C4-2B (cell line): ENCODE measurements at regions not wholly inside any gene's neighbourhood (a gene's known extent, or its start where the extent isn't known, plus 50 kb on each side); places are given as distances from the start of the nearest gene placed in this dataset.
"Not testable (repeated sequence)": the region's sequence is repeated elsewhere in the genome, so short reads cannot be mapped to it uniquely, and the experiment has no call there.

Source experiments
- H3K27ac ChIP-seq: fragments of 450-650 bp; 2 replicates; pipeline ENCODE4 v1.5.1; 2017
- CTCF ChIP-seq: fragments of 450-650 bp; conservative IDR thresholded peaks from 2 replicates; pipeline ENCODE4 v1.5.1; 2017; ENCODE audit warnings: mild to moderate bottlenecking
- ZFX ChIP-seq: fragments of 450-650 bp; IDR thresholded peaks from 2 replicates; pipeline ENCODE4 v1.6.1; 2017

- TF ChIP-seq CTCF = no peak
- no peak for TF ChIP-seq ZFX
- no peak overlapping the region for H3K27ac ChIP-seq
These were observed 1389.3 kb downstream of the GATA3 start for GRCh38 chr10:9443758-9444157.

GRCh38 chr10:9449530-9449929, 1395.0 kb downstream of the GATA3 start:
- no peak overlapping the region for H3K27ac ChIP-seq
- TF ChIP-seq ZFX = no peak
- no peak for TF ChIP-seq CTCF

- TF ChIP-seq ZFX = no peak
- no peak for TF ChIP-seq CTCF
- H3K27ac ChIP-seq = no peak overlapping the region
These were observed 1396.3 kb downstream of the GATA3 start for GRCh38 chr10:9450801-9451200.

GRCh38 chr10:9451211-9451773, 1396.8 kb downstream of the GATA3 start:
- no peak for TF ChIP-seq ZFX
- TF ChIP-seq CTCF = no peak
- H3K27ac ChIP-seq = no peak overlapping the region

GRCh38 chr10:9452056-9452455, 1397.6 kb downstream of the GATA3 start:
- H3K27ac ChIP-seq = no peak overlapping the region
- no peak for TF ChIP-seq ZFX
- TF ChIP-seq CTCF = no peak

GRCh38 chr10:9453871-9454270, 1399.4 kb downstream of the GATA3 start:
- H3K27ac ChIP-seq = not testable (repeated sequence)

- no peak overlapping the region for H3K27ac ChIP-seq
- no peak for TF ChIP-seq CTCF
- TF ChIP-seq ZFX = no peak
These were observed 1415.2 kb downstream of the GATA3 start for GRCh38 chr10:9469663-9470205.

GRCh38 chr10:9470581-9470980, 1416.1 kb downstream of the GATA3 start:
- H3K27ac ChIP-seq = no peak overlapping the region
- TF ChIP-seq ZFX (no peak), CTCF (no peak)
